ENCODE measurements at regions not wholly inside any gene's neighbourhood (a gene's known extent, or its start where the extent isn't known, plus 50 kb on each side); places are given as distances from the start of the nearest gene placed in this dataset.

- DNase-seq = no peak
Measured at GRCh38 chr1:244221991-244222390, 170.9 kb downstream of the ZBTB18 start.

DNA sequence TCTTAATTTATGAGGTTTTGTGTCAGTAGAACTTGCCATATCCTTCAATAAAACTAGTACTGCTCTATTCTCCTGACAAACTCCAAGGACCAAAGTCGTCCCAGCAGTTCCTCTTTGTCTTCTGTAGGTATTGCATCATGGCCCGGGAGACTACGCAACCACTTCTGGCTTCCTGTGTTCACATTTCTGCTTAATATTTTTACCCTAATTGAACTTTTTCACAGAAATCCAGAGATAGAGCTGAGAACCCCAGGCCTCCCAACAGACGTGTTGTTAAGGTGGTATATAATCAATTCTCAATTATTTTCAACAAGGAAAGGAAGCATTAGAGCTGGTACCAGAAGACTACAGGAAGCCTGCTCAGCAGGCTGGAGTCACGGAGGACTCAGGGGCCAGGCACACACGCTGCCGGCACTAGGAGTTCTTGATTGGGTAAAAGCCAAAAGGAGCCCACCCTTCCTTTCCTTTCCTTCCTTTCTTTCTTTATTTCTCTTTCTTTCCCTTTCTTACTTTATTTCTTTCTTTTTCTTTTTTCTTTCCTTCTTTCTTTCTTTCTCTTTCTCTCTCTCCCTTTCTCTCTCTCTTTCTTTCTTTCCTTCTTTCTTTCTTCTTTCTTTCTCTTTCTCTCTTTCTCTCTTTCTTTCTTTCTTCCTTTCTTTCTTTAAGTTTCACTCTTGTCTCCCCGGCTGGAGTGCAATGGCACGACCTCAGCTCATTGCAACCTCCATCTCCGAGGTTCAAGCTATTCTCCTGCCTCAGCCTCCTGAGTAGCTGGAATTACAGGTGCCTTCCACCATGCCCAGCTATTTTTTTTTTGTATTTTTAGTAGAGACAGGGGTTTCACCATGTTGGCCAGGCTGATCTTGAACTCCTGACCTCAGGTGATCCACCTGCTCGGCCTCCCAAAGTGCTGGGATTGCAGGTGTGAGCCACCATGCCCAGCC is 173.7 kb downstream of the ZBTB18 start:
- no peak for DNase-seq

DNA sequence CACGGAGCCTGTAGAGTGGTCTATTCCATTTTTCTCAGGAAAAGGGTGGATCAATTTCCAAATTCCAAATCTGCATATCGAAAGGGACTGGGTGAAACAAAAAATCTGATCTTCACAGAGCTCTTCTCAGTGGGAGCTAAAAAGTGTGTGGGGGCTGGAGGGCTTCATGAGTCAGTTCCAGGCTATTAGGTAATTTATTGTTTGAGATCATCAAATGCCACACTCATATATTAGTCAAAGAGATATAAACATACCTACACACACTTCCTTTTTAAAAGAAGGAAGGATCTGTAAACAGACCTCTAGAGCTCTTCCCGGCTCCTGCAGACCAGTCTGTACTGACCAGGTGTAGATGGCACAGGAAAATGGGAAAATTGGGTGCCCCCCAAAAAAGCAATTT is 175.4 kb downstream of the ZBTB18 start:
- no peak for DNase-seq

DNA sequence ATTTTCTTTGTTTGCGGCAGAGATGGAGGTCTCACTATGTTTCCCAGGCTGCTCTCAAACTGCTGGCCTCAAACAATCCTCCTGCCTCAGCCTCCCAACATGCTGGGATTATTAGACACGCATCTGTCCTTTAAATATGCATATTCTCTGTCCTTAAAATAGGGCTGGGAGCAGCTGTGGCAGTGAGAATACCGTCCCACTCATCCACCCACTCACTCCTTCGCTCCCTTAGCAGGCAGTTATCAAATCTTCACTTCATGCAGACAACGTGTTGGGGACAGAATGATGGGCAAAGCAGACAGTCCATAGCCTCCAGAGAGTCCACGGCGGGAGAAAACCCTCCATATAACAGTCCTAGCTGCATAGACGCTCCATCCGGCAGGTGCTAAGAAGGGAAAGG is 179.4 kb downstream of the ZBTB18 start:
- DNase-seq = no peak

DNA sequence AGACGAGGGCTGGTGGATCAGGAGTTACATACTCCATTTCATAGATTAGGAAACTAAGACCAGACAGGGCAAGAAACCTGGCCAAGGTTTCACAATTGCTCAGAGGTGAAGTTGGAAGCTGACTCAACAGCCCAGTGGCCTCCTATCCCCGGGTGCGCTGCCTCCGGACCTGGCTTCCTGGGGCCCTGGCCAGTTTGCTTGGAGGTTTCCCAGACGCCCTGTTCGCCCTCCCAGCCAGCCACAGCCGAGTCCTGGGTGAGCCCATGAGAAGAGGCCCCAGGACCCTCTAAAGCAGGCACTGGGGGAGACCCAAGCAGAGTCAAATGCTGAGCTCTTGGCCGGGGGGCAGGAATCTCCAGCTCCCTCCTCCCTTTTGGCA is 180.1 kb downstream of the ZBTB18 start:
- DNase-seq = no peak

GRCh38 chr1:244231572-244232315 is 180.7 kb downstream of the ZBTB18 start:
- peak; percentile 71 to 82 for DNase-seq

- DNase-seq = peak in 1 of 2 experiments; percentile 24
Measured at GRCh38 chr1:244234009-244234643, 183.0 kb downstream of the ZBTB18 start.

- DNase-seq = no peak
Measured at GRCh38 chr1:244235157-244235556, 184.1 kb downstream of the ZBTB18 start.

- DNase-seq = no peak
Measured at GRCh38 chr1:244236101-244236500, 185.0 kb downstream of the ZBTB18 start.

DNA sequence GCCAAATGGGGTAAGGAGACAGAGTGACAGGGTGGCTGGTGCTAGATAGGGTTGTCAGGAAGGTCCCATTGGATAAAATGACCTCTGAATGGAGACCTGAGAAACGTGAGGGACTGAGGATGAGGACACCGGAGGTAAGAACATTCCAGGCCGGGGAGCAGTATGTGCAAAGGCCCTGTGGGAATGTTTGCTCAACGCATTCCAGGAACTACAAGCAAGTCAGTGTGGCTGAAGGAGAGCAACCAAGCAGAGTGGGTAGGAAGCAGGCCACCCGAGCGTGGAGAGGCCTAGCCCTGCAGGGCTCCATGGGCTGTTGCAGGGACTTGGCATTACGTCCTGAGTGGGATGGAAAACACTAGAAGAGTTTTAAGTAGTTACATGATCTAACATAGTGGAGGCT is 185.6 kb downstream of the ZBTB18 start:
- DNase-seq = no peak

- no peak for DNase-seq
Measured at GRCh38 chr1:244237445-244237844, 186.4 kb downstream of the ZBTB18 start.

- DNase-seq = peak; percentile 29 to 59
Measured at GRCh38 chr1:244239261-244239770, 188.2 kb downstream of the ZBTB18 start.

- no peak for DNase-seq
Measured at GRCh38 chr1:244241438-244241837, 190.4 kb downstream of the ZBTB18 start.

DNA sequence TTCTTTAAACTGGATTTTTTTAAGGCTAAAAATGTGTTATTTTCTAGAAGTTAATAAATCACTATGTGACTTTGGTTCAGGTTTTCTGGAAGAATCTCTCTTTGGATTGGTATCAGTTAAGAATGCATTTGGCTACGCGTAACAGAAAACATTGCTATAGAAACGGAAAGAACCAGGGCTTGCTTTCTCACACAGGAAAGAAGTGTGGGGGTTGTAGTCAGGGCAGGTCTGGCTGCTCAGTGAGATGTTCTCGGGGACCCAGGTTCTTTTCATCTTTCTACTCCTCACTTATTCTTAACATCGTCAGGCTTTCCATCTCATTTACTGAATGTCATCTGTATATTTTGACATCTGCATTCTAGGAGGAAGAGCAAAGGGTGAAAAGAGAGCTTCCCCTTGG is 191.4 kb downstream of the ZBTB18 start:
- DNase-seq = no peak

DNA sequence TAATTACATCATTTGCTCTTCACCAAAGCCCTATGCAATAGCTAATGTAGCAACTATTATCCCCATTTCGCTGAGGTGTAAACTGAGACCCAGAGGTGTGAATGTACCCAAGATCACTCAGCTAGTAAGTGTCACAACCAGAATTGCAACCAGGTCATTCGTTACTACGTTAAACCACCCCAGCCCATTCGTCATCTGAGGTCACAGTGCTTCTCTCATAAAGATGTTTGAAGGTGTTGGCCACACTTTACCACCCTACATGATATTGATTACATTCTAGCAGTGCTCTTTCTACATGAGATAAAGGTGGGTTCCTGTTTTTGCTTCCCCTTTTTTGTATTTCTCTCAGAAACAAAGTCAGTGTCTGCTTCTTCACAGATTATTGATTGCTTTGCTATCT is 195.3 kb downstream of the ZBTB18 start:
- DNase-seq = no peak

DNA sequence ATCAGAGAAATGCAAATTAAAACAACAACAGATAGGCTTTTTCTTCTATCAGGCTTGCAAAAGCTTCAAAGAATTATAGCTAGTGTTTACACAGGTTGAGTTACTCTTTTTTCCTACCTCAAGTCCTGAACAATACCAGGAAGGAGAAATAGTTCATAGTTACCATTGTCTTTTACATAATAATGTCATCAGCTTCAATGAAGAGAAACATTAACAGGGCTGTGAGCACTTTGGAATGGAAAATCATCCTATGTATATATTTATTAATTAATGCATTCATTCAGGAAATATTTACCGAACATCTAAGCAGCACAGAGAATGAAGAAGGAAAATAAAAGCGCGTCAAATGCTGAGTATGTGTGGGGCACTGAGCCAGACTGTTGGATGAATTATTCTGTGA is 197.3 kb downstream of the ZBTB18 start:
- no peak for DNase-seq

GRCh38 chr1:244252211-244252610 is 199.5 kb downstream of the ADSS2 start:
- no peak for DNase-seq

GRCh38 chr1:244254467-244254866 is 197.2 kb downstream of the ADSS2 start:
- DNase-seq = no peak

DNA sequence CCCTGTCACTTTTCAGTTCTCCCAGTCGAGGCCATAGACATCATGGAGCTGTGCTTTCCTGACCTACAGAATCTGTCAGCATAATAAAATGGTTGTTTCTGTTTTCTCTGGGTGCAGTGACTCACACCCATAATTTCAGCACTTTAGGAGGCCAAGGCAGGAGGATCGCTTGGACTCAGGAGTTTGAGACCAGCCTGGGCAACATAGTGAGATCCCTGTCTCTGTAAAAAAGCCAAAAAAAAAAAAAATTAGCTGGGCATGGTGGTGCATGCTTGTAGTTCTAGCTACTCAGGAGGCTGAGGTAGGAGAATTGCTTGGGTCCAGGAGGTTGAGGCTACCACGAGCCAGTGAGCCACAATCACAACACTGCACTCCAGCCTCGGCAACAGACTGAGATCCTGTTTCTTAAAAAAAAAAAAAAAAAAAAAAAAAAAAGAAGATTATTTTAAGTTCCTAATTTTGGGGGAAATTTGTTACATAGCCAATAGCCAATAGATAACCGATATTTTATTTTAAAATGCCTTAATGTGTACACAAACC is 196.2 kb downstream of the ADSS2 start:
- DNase-seq = no peak

DNA sequence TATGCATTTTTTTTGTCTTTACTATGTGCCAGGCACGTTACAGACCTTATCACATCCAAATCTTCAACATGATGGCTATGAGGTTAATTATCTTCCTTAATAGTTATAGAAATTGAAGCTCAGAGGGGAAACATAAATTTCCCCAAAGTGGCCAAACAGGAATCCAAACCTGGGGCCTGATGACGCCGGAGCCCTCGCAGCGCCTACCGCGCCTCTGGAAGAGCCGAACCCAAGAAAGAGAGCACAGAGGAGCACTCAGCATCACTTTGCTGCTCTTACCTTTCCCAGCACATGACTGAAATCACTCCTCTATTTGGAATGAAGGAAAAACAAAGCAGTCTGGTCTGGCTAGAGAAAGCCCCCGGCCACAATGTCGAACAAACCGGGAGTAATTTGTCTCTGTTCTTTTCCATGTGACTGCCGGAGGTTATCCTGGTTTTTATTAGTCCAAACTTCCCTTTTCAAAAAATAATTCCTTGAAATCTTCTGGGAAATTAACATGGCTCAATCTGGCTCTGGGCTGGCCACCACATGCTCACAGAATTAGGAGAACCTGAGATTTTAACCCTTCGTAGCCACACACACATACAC is 195.5 kb downstream of the ADSS2 start:
- peak in 1 of 2 experiments; percentile 9 for DNase-seq

DNA sequence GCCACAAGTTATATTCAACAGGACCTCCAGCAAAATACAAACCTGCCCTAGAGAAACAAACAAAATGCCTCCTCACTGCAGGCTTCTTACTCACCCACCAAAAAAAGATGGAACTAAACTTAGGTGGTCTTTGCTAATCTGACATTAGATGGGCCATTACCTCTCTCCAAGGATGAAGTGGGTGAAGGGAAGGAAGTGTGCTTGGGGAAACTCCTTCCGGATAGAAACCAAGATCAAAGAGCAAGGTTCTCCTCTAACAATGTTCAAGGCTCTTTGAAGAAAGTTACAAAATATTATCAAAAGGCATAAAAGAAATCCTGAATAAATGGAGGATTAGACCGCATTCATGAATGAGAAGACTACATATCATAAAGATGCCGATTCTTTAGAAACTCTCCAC is 187.5 kb downstream of the ADSS2 start:
- no peak for DNase-seq

GRCh38 chr1:244265507-244265906 is 186.2 kb downstream of the ADSS2 start:
- DNase-seq = no peak

- no peak for DNase-seq
Measured at GRCh38 chr1:244269169-244269568, 182.5 kb downstream of the ADSS2 start.

Measured in NCI-H524 (cell line).